Peyer's patch (tissue), 4 donors: ENCODE measurements at regions not wholly inside any gene's neighbourhood (a gene's known extent, or its start where the extent isn't known, plus 50 kb on each side); places are given as distances from the start of the nearest gene placed in this dataset.

Source experiments
- CTCF ChIP-seq, 6 experiments: fragments of 450-650 bp in 4 of 6; fragments of 200-600 bp in 2 of 6; sonication (generic) in 1 of 6; IDR thresholded peaks; one replicate each; pipeline ENCODE4 v1.5.1; 2017 to 2019; ENCODE audit warnings: antibody characterized with exemption in 6 of 6, mild to moderate bottlenecking in 3 of 6, moderate library complexity in 1 of 6
- POLR2A ChIP-seq, 2 donors: fragments of 450-650 bp; IDR thresholded peaks; one replicate each; pipeline ENCODE4 v1.5.1; 2017; ENCODE audit warnings: antibody characterized with exemption in 2 of 2, mild to moderate bottlenecking in 2 of 2, moderate library complexity in 2 of 2

GRCh38 chr12:59844750-59845149 lies 248.9 kb downstream of the SLC16A7 start:
- TF ChIP-seq CTCF (IDR thresholded peaks at IDR 0.05): no peak
- TF ChIP-seq POLR2A (IDR thresholded peaks at IDR 0.05): no peak
